Activated T-helper 17 cell treated with anti-CD3 and anti-CD28 coated beads, Interleukin-2, amount 50 U/mL, for 72 hours (primary cell): ENCODE measurements at regions not wholly inside any gene's neighbourhood (a gene's known extent, or its start where the extent isn't known, plus 50 kb on each side); places are given as distances from the start of the nearest gene placed in this dataset.
"Not testable (repeated sequence)": the region's sequence is repeated elsewhere in the genome, so short reads cannot be mapped to it uniquely, and the experiment has no call there.

Experiments used
- ATAC-seq: fragments of 150-1000 bp; cut with Tn5 transposase; replicated peaks from 2 replicates; pipeline ENCODE4 v1.10.0; 2021; ENCODE audit warnings: mild to moderate bottlenecking, moderate library complexity
- H3K27ac Mint-ChIP-seq: one replicate; pipeline ENCODE4 v1.8.0; 2022; ENCODE audit warnings: mixed read lengths
- H3K27me3 Mint-ChIP-seq: one replicate; pipeline ENCODE4 v1.8.0; 2022; ENCODE audit warnings: mixed read lengths
- H3K36me3 Mint-ChIP-seq: one replicate; pipeline ENCODE4 v1.8.0; 2022; ENCODE audit warnings: low read depth, mild to moderate bottlenecking, mixed read lengths
- H3K4me1 Mint-ChIP-seq: one replicate; pipeline ENCODE4 v1.8.0; 2022; ENCODE audit warnings: mixed read lengths
- H3K4me3 Mint-ChIP-seq: one replicate; pipeline ENCODE4 v1.8.0; 2022; ENCODE audit warnings: mild to moderate bottlenecking, mixed read lengths
- H3K9me3 Mint-ChIP-seq: one replicate; pipeline ENCODE4 v1.8.0; 2022; ENCODE audit warnings: mixed read lengths

DNA sequence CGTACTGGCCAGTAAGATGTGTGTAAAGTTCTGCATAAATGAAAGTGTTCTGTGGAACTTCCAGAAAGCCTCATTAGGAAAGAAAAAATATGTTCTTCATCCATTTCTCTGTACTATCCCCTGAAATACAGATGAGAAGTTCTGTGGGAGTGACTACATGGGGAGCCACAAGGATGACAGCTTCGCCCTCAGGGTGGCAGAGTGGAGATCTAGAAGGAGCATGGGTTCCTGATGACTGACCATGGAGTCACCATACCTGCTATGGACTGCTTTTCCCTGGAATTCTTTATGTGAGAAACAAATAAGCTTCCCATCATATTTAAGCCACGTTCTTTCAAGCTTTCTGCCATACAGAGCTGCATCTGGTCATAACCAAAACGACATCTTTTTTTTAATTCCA, 113.9 kb upstream of the RGS1 start:
- H3K4me1 Mint-ChIP-seq: no peaks in the 10 kb centered on the region
- ATAC-seq: no peak
- H3K9me3 Mint-ChIP-seq: no peaks in the 10 kb centered on the region
- no peak overlapping the region for H3K4me3 Mint-ChIP-seq
- H3K27me3 Mint-ChIP-seq: peaks cover 19% of the 10 kb centered on the region
- no peaks in the 10 kb centered on the region for H3K36me3 Mint-ChIP-seq
- no peak overlapping the region for H3K27ac Mint-ChIP-seq

DNA sequence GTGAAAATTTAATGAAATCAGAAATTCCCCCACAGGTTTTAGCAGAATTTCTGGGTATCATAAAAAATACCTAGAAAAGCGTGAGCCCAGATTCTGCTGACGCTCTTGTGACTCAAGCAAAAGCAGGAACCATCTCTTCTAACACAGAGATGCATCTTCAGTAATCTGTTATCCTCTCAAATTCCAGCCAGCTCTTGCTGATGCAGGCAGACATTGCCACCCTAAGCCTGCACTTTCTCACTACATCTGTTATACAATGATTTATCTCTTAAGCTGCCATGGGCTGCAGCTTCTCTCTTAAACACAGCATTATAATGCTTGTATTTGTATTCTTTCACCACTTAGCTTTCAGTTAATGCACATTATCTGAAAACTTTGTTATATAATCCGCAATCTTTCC, 113.0 kb upstream of the RGS1 start:
- H3K9me3 Mint-ChIP-seq: no peaks in the 10 kb centered on the region
- H3K36me3 Mint-ChIP-seq: no peaks in the 10 kb centered on the region
- H3K27ac Mint-ChIP-seq: no peak overlapping the region
- peaks cover 17% of the 10 kb centered on the region for H3K27me3 Mint-ChIP-seq
- ATAC-seq: no peak
- H3K4me1 Mint-ChIP-seq: no peaks in the 10 kb centered on the region
- no peak overlapping the region for H3K4me3 Mint-ChIP-seq

DNA sequence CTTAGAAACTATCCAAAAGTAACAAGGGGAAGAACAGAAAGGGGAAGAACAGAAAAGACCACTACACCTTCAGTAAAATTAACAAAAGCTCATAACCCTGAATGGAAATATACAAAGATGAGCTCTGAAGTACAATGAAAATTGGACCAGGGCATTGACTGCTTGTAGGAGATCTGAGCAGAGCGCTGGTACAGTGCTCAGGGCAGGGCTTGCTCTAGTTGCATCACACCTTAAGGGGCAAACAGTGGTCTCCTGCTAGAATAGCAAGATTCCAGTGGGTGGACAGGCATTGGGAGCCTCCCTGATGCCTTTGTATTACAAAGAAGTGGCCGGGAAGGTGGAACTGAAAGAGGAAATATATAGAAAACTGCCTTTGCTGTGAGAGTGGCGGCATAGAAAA, 111.9 kb upstream of the RGS1 start:
- Mint-ChIP-seq H3K27ac (no peak overlapping the region), H3K4me1 (no peaks in the 10 kb centered on the region), H3K36me3 (no peaks in the 10 kb centered on the region), H3K4me3 (no peak overlapping the region), H3K9me3 (no peaks in the 10 kb centered on the region), H3K27me3 (peaks cover 17% of the 10 kb centered on the region)
- no peak for ATAC-seq

DNA sequence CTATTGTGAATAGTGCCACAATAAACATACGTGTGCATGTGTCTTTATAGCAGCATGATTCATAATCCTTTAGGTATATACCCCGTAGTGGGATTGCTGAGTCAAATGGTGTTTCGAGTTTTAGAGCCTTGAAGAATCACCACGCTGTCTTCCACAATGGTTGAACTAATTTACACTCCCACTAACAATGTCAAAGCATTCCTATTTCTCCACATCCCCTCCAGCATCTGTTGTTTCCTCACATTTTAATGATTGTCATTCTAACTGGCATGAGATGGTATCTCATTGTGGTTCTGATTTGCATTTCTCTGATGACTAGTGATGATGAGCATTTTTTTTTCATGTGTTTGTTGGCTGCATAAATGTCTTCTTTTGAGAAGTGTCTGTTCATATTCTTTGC, 110.4 kb upstream of the RGS1 start:
- not testable (repeated sequence) for H3K4me1 Mint-ChIP-seq, H3K27ac Mint-ChIP-seq, H3K4me3 Mint-ChIP-seq, ATAC-seq, H3K9me3 Mint-ChIP-seq, H3K36me3 Mint-ChIP-seq
- H3K27me3 Mint-ChIP-seq: peaks cover 32% of the 10 kb centered on the region

DNA sequence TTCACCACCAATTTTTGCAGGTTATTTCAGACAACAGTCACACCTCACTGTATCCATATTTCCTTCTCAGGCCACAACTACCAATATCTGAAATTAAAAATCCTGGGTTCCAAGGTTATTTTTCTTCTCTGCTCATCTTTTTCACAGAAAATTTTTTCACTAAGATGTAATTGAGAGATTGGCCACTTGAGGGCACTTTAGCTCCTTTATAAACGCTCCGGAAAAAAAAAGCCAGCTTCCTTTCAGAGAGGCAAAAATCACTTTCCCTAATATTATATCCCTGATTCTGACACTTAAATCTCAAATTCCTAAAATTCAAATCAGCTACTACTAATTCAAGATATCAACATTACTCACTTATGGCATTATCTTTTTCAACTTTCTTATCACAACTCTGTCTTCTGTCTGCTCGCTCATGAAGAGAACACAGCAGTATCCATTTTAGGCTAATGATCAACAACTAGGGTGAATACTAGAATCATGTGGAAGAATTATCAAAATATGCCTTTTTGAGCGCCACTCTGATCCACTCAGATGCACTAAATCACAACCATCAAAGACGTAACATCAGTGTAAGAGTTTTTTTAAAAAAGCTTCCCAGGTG, 101.4 kb upstream of the RGS1 start:
- no peaks in the 10 kb centered on the region for H3K9me3 Mint-ChIP-seq
- H3K4me3 Mint-ChIP-seq: no peak overlapping the region
- H3K27me3 Mint-ChIP-seq: peaks cover 14% of the 10 kb centered on the region
- H3K36me3 Mint-ChIP-seq: no peaks in the 10 kb centered on the region
- H3K27ac Mint-ChIP-seq: no peak overlapping the region
- no peaks in the 10 kb centered on the region for H3K4me1 Mint-ChIP-seq
- ATAC-seq: no peak

DNA sequence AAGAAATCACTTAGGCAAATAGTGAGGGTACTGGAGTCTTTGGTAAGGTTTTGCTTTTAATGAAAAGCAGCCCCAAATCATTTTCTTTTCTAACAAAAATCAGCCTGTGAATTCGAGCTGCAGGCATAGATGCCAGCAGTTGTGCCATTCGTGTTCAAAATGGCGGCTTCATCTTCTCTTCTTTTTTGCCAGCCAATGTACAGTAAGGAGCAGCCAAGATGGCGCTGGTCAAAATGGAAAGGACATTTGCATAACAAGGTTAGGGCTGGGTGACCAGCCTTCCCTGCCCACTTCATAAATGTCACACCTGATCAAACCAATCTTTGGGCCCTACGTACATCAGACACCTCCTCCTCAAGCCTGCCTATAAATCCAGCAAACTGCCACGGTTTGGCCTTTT, 100.2 kb upstream of the RGS1 start:
- peaks cover 2% of the 10 kb centered on the region for H3K27me3 Mint-ChIP-seq

DNA sequence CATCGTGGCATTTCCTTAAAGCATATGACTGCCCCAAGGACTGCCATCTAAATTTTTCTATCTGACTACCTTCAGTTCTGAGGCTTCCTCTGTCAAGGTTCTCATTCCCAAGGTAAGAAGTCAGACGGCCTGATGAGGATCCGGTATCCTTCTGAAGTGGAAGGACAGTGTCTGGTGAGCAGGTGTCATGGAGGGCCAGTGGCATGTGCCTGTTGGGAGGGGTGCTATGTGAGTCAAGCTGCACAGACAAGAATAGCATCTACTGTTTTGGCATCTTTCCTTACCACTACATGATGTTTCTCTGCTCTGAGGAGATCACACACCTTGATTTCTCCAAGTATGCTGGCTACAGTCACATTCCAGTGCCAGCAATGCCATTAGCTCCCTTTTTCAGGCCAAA, 99.6 kb upstream of the RGS1 start:
- H3K36me3 Mint-ChIP-seq: no peaks in the 10 kb centered on the region
- H3K4me1 Mint-ChIP-seq: no peaks in the 10 kb centered on the region
- no peak for ATAC-seq
- no peaks in the 10 kb centered on the region for H3K27me3 Mint-ChIP-seq
- no peak overlapping the region for H3K27ac Mint-ChIP-seq
- no peaks in the 10 kb centered on the region for H3K9me3 Mint-ChIP-seq
- no peak overlapping the region for H3K4me3 Mint-ChIP-seq

More for the DNA sequence above, 100.2 kb upstream of the RGS1 start:
- ATAC-seq: no peak
- no peak overlapping the region for H3K4me3 Mint-ChIP-seq
- H3K27ac Mint-ChIP-seq: no peak overlapping the region
- H3K9me3 Mint-ChIP-seq: no peaks in the 10 kb centered on the region
- no peaks in the 10 kb centered on the region for H3K36me3 Mint-ChIP-seq
- no peaks in the 10 kb centered on the region for H3K4me1 Mint-ChIP-seq

DNA sequence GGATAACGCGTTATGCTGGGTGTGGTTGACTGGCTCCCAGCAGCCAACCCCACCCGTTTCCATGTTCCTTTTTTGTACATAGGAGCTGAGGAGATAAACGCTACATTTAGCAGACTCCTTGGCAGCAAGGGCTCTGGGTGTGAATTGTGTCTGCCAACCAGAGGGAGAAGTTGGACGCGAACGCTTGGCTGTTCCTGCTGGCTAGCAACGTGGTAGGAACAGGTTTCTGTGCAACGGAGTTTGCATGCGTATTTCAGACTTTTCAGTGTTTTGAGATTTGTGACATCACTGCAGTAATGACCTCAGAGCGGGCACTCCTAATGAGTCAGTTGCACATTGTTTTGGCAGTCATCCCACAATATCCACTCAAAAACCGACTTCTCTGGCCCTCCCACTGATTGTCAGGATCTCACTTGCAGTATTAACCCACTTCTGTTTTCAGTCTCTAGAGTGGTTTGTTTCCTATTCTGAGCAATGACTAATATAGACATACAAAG, 98.7 kb upstream of the RGS1 start:
- peak; percentile 87 for ATAC-seq
- H3K4me1 Mint-ChIP-seq: no peaks in the 10 kb centered on the region
- H3K27ac Mint-ChIP-seq: no peak overlapping the region
- H3K36me3 Mint-ChIP-seq: no peaks in the 10 kb centered on the region
- no peaks in the 10 kb centered on the region for H3K9me3 Mint-ChIP-seq
- no peak overlapping the region for H3K4me3 Mint-ChIP-seq
- no peaks in the 10 kb centered on the region for H3K27me3 Mint-ChIP-seq

DNA sequence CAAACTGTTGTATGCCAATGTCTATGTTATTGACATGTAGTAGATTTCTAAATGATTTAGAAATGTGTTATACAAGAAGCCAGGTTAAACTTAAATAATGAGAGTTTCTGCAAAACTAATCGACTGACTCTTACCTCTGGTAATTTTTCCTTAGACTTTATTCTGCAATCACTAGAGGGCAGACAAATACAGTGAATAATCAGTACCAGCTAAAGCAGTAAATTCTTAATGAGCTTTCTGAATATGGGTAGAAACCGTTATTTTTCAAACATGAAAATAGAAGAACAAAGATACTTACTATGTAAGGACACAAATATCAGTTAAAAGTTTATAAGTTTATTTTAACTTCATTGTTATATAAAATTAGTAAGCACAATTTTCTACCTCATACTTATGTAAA, 97.9 kb upstream of the RGS1 start:
- H3K27me3 Mint-ChIP-seq: no peaks in the 10 kb centered on the region
- peak; percentile 57 for ATAC-seq
- no peaks in the 10 kb centered on the region for H3K9me3 Mint-ChIP-seq
- H3K4me3 Mint-ChIP-seq: no peak overlapping the region
- no peaks in the 10 kb centered on the region for H3K36me3 Mint-ChIP-seq
- H3K27ac Mint-ChIP-seq: no peak overlapping the region
- no peaks in the 10 kb centered on the region for H3K4me1 Mint-ChIP-seq

DNA sequence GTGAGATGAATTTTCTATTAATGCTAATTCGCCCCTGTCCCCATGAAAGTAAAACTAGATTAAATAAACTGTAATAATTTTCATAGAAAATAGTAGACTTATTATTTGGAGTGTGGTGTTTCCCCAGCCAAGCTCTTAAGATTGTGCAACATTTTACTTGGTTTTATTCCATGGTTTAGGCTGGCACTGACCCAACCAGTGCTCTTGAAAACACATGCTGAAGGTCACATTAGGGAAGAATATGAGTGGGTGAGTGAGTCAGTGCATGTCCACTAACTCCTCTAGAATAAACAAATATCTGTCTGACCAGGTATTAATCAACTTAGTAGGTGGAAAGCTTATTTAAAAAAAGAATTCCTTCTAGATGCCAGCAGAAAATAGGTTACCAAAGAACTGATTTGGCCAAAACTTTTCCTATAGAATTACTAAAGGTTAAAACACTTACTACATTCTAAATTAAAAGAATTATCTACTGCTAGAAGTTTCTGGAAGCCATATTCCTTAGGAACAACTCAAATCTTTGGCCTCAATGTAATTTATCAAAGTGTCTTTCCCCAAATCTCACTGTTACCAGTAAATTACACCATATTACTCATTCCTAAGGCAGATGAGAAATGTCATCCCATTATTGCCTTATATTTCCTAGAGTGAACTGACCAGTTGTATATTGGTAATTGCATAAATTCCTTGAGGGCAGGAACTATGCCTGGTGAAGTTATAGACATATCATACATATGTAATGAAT, 89.7 kb upstream of the RGS1 start:
- Mint-ChIP-seq H3K36me3 (no peaks in the 10 kb centered on the region), H3K4me3 (no peak overlapping the region), H3K4me1 (no peaks in the 10 kb centered on the region), H3K9me3 (no peaks in the 10 kb centered on the region), H3K27me3 (no peaks in the 10 kb centered on the region), H3K27ac (no peak overlapping the region)
- no peak for ATAC-seq

DNA sequence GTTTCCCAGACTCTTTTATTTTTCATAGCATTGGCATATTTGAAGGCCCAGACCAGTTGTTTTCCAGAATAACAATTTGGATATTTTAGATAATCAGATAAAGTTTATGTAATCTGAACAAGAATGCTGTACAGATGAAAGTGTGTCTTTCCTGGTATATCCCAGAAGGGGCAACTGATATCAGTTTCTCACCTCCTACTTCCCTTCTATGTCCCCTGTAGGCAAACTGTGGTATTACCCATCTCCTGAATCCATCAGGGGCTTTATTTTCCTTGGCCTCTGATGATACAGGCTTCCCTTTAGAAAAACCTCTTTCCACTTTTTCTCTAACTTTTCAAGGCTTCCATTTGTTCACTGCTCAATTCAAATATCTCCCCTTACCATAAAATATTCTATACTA, 87.5 kb upstream of the RGS1 start:
- Mint-ChIP-seq H3K27ac (no peak overlapping the region), H3K9me3 (no peaks in the 10 kb centered on the region), H3K27me3 (no peaks in the 10 kb centered on the region), H3K4me1 (no peaks in the 10 kb centered on the region), H3K4me3 (no peak overlapping the region), H3K36me3 (no peaks in the 10 kb centered on the region)
- no peak for ATAC-seq

DNA sequence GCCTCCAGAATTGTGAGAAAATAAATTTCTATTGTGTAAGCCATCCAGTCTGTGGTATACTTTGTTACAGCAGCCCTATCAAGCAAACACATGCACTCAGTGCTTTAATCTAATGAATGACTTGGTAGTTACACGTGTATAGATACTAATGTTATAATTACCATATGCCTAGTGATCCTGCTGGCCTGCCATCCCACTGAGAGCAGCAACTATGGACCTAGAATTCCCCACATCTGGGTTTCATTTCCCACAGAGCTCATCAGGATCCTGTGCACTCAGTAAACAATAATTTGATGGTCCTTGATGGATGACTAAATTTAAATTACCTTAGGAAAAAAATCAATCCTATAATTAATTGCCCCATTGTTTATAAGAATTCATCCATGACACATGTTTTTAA, 86.5 kb upstream of the RGS1 start:
- no peak for ATAC-seq
- Mint-ChIP-seq H3K36me3 (no peaks in the 10 kb centered on the region), H3K9me3 (no peaks in the 10 kb centered on the region), H3K4me3 (no peak overlapping the region), H3K27ac (no peak overlapping the region), H3K4me1 (no peaks in the 10 kb centered on the region), H3K27me3 (no peaks in the 10 kb centered on the region)

DNA sequence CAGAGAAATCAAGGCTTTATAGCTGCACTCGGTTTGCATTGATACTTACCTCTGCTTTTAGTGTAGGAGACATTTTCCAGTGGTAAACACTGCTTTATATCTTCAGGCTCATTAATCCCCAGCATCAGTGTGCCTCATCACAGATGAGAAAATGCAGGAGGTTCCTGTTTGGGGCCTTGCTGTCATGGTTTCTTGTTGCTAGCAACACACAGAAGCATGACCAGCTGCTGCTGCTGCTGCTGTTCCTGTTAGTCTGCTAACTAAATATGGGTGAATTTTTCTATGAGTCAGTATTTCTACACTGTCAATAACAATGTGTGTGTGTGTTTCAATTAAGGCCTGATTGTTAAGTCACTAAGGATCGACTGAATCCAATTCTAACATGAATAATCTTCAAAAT, 85.8 kb upstream of the RGS1 start:
- Mint-ChIP-seq H3K27me3 (no peaks in the 10 kb centered on the region), H3K9me3 (no peaks in the 10 kb centered on the region)

DNA sequence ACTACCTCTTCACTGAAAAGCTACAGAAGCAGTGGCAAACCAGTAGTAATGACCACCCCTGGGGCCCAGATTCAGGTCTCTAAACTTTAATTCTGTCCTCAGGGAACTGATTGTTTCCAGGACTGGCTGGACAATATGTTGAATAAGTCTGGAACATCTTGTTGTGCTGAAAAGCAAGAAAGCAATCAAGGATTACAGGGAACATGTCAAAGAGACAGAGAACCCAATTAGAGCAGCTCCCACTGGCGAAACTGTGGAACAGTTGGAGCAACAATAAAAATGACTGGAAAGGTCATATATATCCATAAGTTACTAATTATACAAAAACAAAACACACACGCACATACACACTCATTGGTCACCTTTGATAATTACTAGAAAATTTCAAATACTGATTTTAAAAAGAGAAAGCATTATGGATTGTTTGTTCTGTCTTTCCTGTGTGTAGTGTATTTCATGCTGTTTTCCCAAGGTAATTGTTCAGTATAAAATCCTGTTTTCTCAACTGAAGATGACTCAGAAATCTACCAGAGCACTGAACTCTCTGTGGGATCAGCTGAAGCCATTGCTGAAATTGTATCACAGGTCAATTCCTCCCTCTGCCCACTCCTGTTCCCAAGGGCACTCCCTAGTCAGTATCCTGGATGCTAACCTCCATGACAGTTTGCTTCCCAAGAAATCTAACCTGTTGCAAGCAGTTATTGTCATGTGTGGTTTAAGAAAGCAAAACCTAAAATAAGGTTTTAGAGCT, 83.6 kb upstream of the RGS1 start:
- Mint-ChIP-seq H3K4me1 (no peaks in the 10 kb centered on the region), H3K27me3 (no peaks in the 10 kb centered on the region), H3K27ac (no peak overlapping the region), H3K36me3 (no peaks in the 10 kb centered on the region), H3K9me3 (no peaks in the 10 kb centered on the region), H3K4me3 (no peak overlapping the region)
- ATAC-seq: no peak

More for the DNA sequence above, 85.8 kb upstream of the RGS1 start:
- Mint-ChIP-seq H3K4me3 (no peak overlapping the region), H3K27ac (peak overlapping the region; percentile 54), H3K4me1 (no peaks in the 10 kb centered on the region), H3K36me3 (no peaks in the 10 kb centered on the region)
- peak; percentile 82 for ATAC-seq

DNA sequence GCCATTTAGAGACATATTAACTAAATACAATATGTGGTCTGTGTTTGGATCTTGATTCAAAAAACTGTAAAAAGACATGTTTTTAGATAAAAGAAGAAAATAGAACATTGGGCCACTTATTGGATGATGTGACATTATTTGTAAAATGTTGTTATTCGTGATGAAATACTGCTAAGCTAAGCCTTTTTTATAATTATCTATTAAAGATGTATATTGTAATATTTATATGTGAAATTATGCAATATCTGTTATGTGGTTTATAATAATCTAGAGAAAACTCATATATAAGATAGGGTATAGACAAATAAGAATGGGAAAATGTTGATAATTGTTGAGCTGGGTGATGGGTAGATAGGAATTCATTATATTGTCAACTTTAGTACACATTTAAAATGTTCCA, 82.0 kb upstream of the RGS1 start:
- H3K36me3 Mint-ChIP-seq: no peaks in the 10 kb centered on the region
- ATAC-seq: no peak
- no peaks in the 10 kb centered on the region for H3K27me3 Mint-ChIP-seq

More for the DNA sequence above, 82.0 kb upstream of the RGS1 start:
- no peak overlapping the region for H3K27ac Mint-ChIP-seq
- no peak overlapping the region for H3K4me3 Mint-ChIP-seq
- no peaks in the 10 kb centered on the region for H3K4me1 Mint-ChIP-seq
- peaks cover 5% of the 10 kb centered on the region for H3K9me3 Mint-ChIP-seq
